ENCODE measurements at regions not wholly inside any gene's neighbourhood (a gene's known extent, or its start where the extent isn't known, plus 50 kb on each side); places are given as distances from the start of the nearest gene placed in this dataset.

DNA sequence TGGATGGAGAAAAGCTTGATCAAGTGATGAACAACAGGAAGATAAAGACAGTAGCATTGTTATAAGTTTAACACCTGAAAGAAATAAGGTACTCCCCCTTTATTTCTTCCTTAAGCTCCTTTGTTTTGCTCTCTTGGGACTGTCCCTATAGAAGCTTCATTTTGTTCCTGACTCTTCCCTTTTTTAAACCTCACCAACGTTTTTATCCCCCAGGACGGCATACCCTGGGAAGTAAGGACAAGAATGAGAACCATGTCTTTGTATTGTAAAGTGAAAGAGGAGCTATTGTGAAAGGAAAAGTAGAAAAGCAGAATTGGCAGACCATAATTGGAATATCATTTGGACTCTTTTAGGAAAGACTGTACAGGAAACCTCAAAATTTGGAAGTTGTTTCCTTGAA, 1368.6 kb upstream of the C9orf72 start:
- Histone ChIP-seq H2AK5ac (ENCODE audit: low read depth, low read length) (no peak overlapping the region), H3K27ac (ENCODE audit: low read depth, low read length) (no peak overlapping the region), H4K91ac (replicated peaks; ENCODE audit: insufficient read length, low read length) (no peak overlapping the region), H3K4me1 (replicated peaks in 1 of 4; ENCODE audit: control insufficient read depth in 3 of 4, insufficient read depth in 4 of 4, low read length in 3 of 4) (peaks cover 0 to 19% (median 4%) of the 10 kb centered on the region in 4 experiments; a peak in 4 of 7 replicates), H3K18ac (ENCODE audit: extremely low read depth, low read length) (no peak overlapping the region), H3K4me2 (ENCODE audit: insufficient read depth in 1 of 2, low read depth in 2 of 2, low read length in 2 of 2) (peak overlapping the region in 1 of 2 experiments; percentile 13; a peak in 1 of 4 replicates), H3K36me3 (ENCODE audit: control insufficient read depth in 2 of 4, insufficient read depth in 4 of 4, low read length in 3 of 4) (no peaks in the 10 kb centered on the region), H3K4me3 (ENCODE audit: extremely low read depth in 1 of 4, insufficient read depth in 2 of 4, low read depth in 3 of 4, low read length in 4 of 4) (peak overlapping the region in 1 of 4 experiments; percentile 18; a peak in 1 of 8 replicates), H4K20me1 (replicated peaks in 1 of 2; ENCODE audit: control insufficient read depth in 1 of 2, insufficient read depth in 2 of 2, low read length in 2 of 2) (no peaks in the 10 kb centered on the region), H3K23ac (ENCODE audit: insufficient read length) (no peak overlapping the region), H3K9ac (replicated peaks in 1 of 4; ENCODE audit: extremely low read depth in 1 of 4, low read depth in 3 of 4, low read length in 3 of 4) (no peak overlapping the region), H2BK15ac (ENCODE audit: low read length) (no peak overlapping the region), H2BK12ac (ENCODE audit: low read depth, low read length) (no peak overlapping the region), H4K5ac (ENCODE audit: insufficient read length, low read depth, low read length) (no peak overlapping the region), H3K56ac (replicated peaks; ENCODE audit: insufficient read length, low read depth, low read length) (no peak overlapping the region), H3K27me3 (replicated peaks in 1 of 4; ENCODE audit: control insufficient read depth in 3 of 4, extremely low read depth in 1 of 4, insufficient read depth in 3 of 4, low read length in 3 of 4) (no peaks in the 10 kb centered on the region), H2BK120ac (replicated peaks; ENCODE audit: low read depth, low read length) (no peak overlapping the region), H3K9me3 (ENCODE audit: insufficient read depth in 2 of 2, low read depth in 1 of 2, low read length in 1 of 2) (no peaks in the 10 kb centered on the region), H4K8ac (ENCODE audit: extremely low read depth, insufficient read depth, low read length) (no peak overlapping the region), H2AFZ (ENCODE audit: low read length) (no peak overlapping the region), H3K23me2 (ENCODE audit: low read depth, low read length) (no peaks in the 10 kb centered on the region), H3K79me2 (ENCODE audit: control insufficient read depth in 1 of 2, insufficient read depth in 2 of 2, low read length in 2 of 2) (no peaks in the 10 kb centered on the region), H3K79me1 (ENCODE audit: low read depth, low read length) (no peaks in the 10 kb centered on the region), H2BK20ac (ENCODE audit: low read length) (no peak overlapping the region), H3K4ac (replicated peaks; ENCODE audit: insufficient read length, low read depth, low read length) (no peak overlapping the region), H2BK5ac (ENCODE audit: low read depth, low read length) (no peak overlapping the region), H3K14ac (ENCODE audit: insufficient read length) (no peak overlapping the region)
- TF ChIP-seq SP1 (IDR thresholded peaks at IDR 0.05; ENCODE audit: low read depth, low read length) (0 out of 2 replicates have a peak, but pooled peaks have one; percentile 21), HDAC2 (IDR thresholded peaks at IDR 0.05; ENCODE audit: borderline replicate concordance in 1 of 2, low read depth in 2 of 2, low read length in 2 of 2) (0 out of 4 replicates have a peak, but pooled peaks of 1 of the 2 experiments have one; percentile 59)
- TF ChIP-seq, protein P1, sequence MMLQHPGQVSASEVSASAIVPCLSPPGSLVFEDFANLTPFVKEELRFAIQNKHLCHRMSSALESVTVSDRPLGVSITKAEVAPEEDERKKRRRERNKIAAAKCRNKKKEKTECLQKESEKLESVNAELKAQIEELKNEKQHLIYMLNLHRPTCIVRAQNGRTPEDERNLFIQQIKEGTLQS (IDR thresholded peaks at IDR 0.05; ENCODE audit: insufficient read depth, low read depth, low read length): no peak
- DNase-seq (ENCODE audit: low read depth in 1 of 2, low spot score in 2 of 2): no peak
- ChIA-PET CTCF (ENCODE audit: partially characterized antibody) (interaction anchor here (0.5 to 1.1 kb wide), 4 partner anchors 10 to 1411 kb away, joined by 3 to 5 read pairs (median 3); no protein-coding TSS in a partner anchor), POLR2A (ENCODE audit: partially characterized antibody) (interaction anchor here (0.6 kb wide), 1 partner anchor 29 kb away, joined by 3 read pairs; no protein-coding TSS in a partner anchor)
- WGBS, 2 experiments (ENCODE audit: extremely low coverage in 1 of 2, insufficient coverage in 1 of 2, insufficient read length in 1 of 2, insufficient replicate concordance in 2 of 2, low coverage in 1 of 2, low lambda C conversion rate in 2 of 2, missing lambda C conversion rate in 1 of 2): 7% methylated on average over 2 of the region's 2 CpGs; no CpG with 5 or more reads in 1 of the 2 experiments
- FAIRE-seq: peak; percentile 24
